ENCODE measurements at regions not wholly inside any gene's neighbourhood (a gene's known extent, or its start where the extent isn't known, plus 50 kb on each side); places are given as distances from the start of the nearest gene placed in this dataset.
"Not testable (repeated sequence)": the region's sequence is repeated elsewhere in the genome, so short reads cannot be mapped to it uniquely, and the experiment has no call there.

DNA sequence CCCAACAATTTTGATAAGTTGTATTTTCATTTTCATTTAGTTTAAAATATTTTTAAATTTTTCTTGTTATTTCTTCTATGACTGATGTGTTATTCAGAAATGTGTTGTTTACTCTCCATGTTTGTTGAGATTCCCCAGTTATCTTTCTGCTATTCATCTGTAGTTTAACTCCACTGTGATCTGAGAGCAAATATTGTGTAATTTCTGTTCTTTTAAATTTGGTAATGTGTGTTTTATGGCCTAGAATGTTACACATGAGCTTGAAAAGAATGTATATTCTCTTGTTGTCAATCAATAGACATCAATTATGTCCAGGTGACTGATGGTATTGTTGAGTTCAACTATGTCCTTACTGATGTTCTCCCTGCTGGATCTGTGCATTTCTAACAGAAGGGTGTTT is 188.2 kb downstream of the CYP26B1 start:
- Histone ChIP-seq H4K20me1 (ENCODE audit: control insufficient read depth, insufficient read depth) (no peaks in the 10 kb centered on the region), H3K4me2 (ENCODE audit: control insufficient read depth, insufficient read depth) (no peak overlapping the region), H3K9me3 (replicated peaks; ENCODE audit: control insufficient read depth, insufficient read depth, low read length) (no peaks in the 10 kb centered on the region; the same call in 2 of the 3 replicates), H3K79me2 (ENCODE audit: control insufficient read depth, insufficient read depth, low read length) (no peaks in the 10 kb centered on the region), H3K27me3 (replicated peaks in 1 of 2; ENCODE audit: control insufficient read depth in 2 of 2, insufficient read depth in 2 of 2, low read length in 1 of 2) (no peaks in the 10 kb centered on the region), H3K36me3 (ENCODE audit: control insufficient read depth in 2 of 2, insufficient read depth in 2 of 2, low read length in 1 of 2) (no peaks in the 10 kb centered on the region), H2AFZ (ENCODE audit: control insufficient read depth, low read depth, low read length) (no peak overlapping the region), H3K27ac (ENCODE audit: control insufficient read depth, insufficient read depth) (no peak overlapping the region), H3K9ac (ENCODE audit: control insufficient read depth, insufficient read depth, low read length) (no peak overlapping the region), H3K4me1 (ENCODE audit: control insufficient read depth, insufficient read depth, low read length) (no peaks in the 10 kb centered on the region), H3K4me3 (no peak overlapping the region)
- ChIA-PET POLR2A (no interaction called here), RAD21 (ENCODE audit: unreplicated experiment) (no interaction called here), CTCF (no interaction called here), SMC1A (ENCODE audit: uncharacterized antibody, unreplicated experiment) (no interaction called here)
- BruUV-seq (replicated peaks), result no TSS peak
- in situ Hi-C loops (cut with MboI), result no loop called here
- no peak for ATAC-seq
- DNase-seq (ENCODE audit: low read depth, low spot score), result no peak
- intact Hi-C loops (cut with micrococcal nuclease; ENCODE audit: unreplicated experiment), result no loop called here
- FAIRE-seq, result no peak
- TF ChIP-seq, protein P1, sequence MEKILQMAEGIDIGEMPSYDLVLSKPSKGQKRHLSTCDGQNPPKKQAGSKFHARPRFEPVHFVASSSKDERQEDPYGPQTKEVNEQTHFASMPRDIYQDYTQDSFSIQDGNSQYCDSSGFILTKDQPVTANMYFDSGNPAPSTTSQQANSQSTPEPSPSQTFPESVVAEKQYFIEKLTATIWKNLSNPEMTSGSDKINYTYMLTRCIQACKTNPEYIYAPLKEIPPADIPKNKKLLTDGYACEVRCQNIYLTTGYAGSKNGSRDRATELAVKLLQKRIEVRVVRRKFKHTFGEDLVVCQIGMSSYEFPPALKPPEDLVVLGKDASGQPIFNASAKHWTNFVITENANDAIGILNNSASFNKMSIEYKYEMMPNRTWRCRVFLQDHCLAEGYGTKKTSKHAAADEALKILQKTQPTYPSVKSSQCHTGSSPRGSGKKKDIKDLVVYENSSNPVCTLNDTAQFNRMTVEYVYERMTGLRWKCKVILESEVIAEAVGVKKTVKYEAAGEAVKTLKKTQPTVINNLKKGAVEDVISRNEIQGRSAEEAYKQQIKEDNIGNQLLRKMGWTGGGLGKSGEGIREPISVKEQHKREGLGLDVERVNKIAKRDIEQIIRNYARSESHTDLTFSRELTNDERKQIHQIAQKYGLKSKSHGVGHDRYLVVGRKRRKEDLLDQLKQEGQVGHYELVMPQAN (conservative IDR thresholded peaks at IDR 0.05), result no peak
- no peak for TF ChIP-seq RAD51 (IDR thresholded peaks at IDR 0.05)

DNA sequence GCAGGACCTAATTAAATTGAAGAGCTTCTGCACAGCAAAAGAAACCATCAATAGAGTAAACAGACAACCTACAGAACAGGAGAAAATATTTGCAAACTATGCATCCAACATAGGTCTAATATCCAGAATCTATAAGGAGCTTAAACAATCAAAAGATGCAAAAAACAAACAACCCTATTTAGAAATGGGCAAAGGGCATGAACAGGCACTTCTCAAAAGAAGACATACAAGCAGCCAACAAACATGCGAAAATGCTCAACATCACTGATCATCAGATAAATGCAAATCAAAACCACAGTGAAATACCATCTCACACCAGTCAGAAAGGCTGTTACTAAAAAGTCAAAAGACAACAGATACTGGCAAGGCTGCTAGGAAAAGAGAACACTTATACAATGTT is 189.2 kb downstream of the CYP26B1 start:
- ATAC-seq; H3K79me2 ChIP-seq (ENCODE audit: control insufficient read depth, insufficient read depth, low read length); H3K27me3 ChIP-seq (replicated peaks in 1 of 2; ENCODE audit: control insufficient read depth in 2 of 2, insufficient read depth in 2 of 2, low read length in 1 of 2); H3K36me3 ChIP-seq (ENCODE audit: control insufficient read depth in 2 of 2, insufficient read depth in 2 of 2, low read length in 1 of 2); in situ Hi-C loops (cut with MboI); CTCF ChIA-PET; POLR2A ChIA-PET; H3K9me3 ChIP-seq (replicated peaks; ENCODE audit: control insufficient read depth, insufficient read depth, low read length); H4K20me1 ChIP-seq (ENCODE audit: control insufficient read depth, insufficient read depth); BruUV-seq (replicated peaks); H3K4me3 ChIP-seq; DNase-seq (ENCODE audit: low read depth, low spot score); H2AFZ ChIP-seq (ENCODE audit: control insufficient read depth, low read depth, low read length); RAD21 ChIA-PET (ENCODE audit: unreplicated experiment); H3K9ac ChIP-seq (ENCODE audit: control insufficient read depth, insufficient read depth, low read length); intact Hi-C loops (cut with micrococcal nuclease; ENCODE audit: unreplicated experiment); H3K4me2 ChIP-seq (ENCODE audit: control insufficient read depth, insufficient read depth); H3K27ac ChIP-seq (ENCODE audit: control insufficient read depth, insufficient read depth); H3K4me1 ChIP-seq (ENCODE audit: control insufficient read depth, insufficient read depth, low read length); SMC1A ChIA-PET (ENCODE audit: uncharacterized antibody, unreplicated experiment): not testable (repeated sequence)
- FAIRE-seq, result peak; percentile 31
- WGBS (ENCODE audit: insufficient coverage, insufficient replicate concordance, low lambda C conversion rate, missing lambda C conversion rate), result 30% methylated on average over 1 of the region's 1 CpG

Measured in GM12878 (cell line).